Head of caudate nucleus (tissue), 42 donors: ENCODE measurements at regions not wholly inside any gene's neighbourhood (a gene's known extent, or its start where the extent isn't known, plus 50 kb on each side); places are given as distances from the start of the nearest gene placed in this dataset.

ENCODE experiments used
- DNase-seq, 42 donors: peaks; one replicate each; pipeline versions ENCODE4 v3.0.0 to v3.0.0-alpha.2; 2020 to 2021; ENCODE audit warnings: mixed read lengths in 7 of 42
- intact Hi-C: fragments of 100-400 bp; cut with DNase I; formaldehyde crosslinking; loops from one replicate; pipeline ENCODE4 v1.15.0; 2022

DNA sequence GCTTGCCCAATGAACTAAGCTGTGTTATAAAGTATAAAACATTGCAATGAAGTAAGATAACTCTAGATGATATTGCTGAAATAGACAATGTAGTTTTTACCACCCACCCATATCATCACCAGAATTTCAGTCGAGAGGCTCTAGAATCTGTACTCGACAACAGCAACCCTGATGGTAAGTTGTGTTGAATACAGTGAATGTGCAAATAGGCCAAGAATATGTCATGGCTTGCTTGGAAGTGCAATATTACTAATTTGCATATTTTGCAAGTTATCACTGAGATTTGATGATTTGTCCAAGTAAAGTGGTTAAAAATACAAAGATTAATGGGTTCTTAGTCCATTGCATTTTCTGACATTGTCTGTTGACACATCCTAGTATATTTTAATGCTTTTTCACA, 90.6 kb upstream of the TUSC7 start:
- DNase-seq, result no peak
- intact Hi-C loops, result no loop called here

DNA sequence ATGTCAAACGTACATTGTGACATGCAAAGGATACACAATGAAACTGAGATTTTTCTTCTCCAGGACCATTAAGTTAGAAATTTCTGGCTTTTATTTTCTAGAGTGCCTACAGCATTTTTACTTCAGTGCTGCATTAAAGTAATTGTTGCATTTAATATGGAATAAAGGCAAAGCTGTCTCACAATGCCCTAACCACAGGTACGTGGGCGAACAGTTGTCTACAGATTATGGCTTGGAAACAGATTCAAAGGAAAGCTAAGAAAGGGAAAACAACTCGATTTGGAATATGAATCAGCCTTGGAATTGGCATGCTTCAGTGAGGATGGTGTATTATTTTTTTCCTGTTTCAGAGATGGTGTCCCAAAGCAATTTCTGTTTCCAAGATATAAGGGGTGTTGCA, 79.1 kb upstream of the TUSC7 start:
- no peak for DNase-seq
- intact Hi-C loops, result no loop called here

DNA sequence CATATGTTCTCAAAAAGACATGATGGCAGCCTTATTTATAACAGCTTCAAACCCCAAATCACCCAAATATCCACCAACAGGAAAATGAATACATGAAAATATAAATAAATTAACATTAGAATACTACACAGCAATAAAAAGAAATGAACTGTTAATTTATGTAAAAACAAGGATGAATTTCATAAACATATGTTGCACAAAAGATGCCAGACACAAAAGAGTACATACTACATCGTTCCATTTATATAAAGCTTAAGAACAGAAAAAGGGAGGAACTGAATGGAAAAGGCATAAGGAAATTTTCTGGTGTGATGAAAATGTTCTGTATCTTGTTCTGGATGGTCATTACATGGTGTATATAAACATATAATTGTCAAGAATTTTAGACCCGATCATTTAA, 69.9 kb upstream of the TUSC7 start:
- intact Hi-C loops, result no loop called here
- no peak for DNase-seq

DNA sequence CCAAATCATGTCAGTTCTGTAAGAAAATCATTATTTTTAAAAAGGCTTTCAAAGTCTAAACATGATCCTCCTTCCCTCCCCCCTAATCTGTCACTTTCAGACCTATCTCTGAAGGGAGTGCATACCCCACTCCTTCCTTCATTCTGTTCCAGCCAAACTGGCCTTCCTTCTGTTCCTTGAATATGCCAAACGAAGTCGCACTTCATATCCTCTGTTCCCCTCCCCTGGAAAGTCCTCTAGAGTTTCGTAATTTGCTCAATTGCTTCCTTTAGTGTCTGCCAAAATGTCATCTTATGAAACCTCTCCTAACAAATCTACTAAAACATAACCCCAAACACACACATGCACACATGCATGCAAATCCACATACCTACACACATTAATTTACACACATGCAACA, 69.5 kb upstream of the TUSC7 start:
- intact Hi-C loops, result no loop called here

DNA sequence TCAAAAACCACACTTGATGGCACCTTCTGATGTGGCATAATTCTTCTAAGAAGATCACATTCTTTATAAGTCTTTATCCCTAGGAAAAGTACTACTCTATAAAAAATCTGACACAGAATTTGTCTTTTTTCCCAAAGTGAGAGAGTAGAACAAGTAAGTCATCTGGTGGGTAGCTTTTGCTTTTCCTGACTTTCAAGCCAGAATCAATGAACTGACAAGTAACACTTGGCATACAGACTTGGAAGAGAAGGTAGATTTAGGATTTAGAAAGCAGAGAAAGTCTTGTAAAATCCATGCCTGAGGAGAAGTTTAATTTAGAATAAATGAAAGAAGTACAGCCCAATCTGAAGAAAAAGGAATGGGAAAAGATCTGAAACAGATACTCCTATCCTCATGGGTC, 66.6 kb upstream of the TUSC7 start:
- no peak for DNase-seq
- intact Hi-C loops, result no loop called here

More for the DNA sequence above, 69.5 kb upstream of the TUSC7 start:
- no peak for DNase-seq

DNA sequence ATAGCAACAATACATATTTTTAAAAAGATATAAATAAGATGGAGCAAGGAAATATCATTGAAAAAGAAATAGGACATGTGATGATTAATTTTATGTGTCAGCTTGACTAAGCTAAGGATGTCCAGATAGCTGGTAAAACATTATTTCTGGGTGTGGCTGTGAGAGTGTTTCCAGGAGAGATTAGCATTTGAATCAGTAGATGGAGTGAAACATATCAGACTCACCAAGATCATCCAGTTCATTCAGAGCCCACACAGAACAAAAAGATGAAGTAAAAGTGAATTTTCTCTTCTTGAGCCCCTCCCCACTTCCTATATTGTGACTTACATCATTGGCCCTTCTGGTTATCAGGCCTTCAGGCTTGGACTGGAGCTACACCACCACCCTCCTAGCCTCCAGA, 61.6 kb upstream of the TUSC7 start:
- intact Hi-C loops, result no loop called here
- DNase-seq, result no peak
